ENCODE measurements at regions not wholly inside any gene's neighbourhood (a gene's known extent, or its start where the extent isn't known, plus 50 kb on each side); places are given as distances from the start of the nearest gene placed in this dataset.

DNA sequence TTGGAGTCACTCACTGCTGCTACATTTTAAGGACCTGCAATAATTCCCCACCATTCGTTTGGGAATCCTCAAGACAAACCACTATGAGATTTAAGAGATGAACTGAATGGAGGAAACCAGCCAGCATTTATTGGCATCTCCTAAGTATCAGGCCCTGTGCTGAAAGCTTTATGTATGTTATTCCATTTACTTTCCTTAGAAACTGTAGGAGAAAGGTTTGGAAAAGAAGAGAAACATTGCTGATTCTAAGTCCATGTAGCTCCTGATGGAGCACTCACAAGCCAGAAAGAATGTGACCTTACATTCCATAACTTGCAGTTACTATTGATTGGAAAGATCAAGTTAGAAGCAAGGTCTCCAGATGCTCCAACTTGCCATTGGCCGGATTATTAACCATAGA lies 267.4 kb downstream of the GAS1 start:
- TF ChIP-seq CTCF (conservative IDR thresholded peaks at IDR 0.05) = no peak
- TF ChIP-seq EZH2 (IDR thresholded peaks at IDR 0.05; ENCODE audit: low read depth) = no peak

All from PC-9 (cell line).